OCI-LY3 (cell line): ENCODE measurements at regions not wholly inside any gene's neighbourhood (a gene's known extent, or its start where the extent isn't known, plus 50 kb on each side); places are given as distances from the start of the nearest gene placed in this dataset.
"Not testable (repeated sequence)": the region's sequence is repeated elsewhere in the genome, so short reads cannot be mapped to it uniquely, and the experiment has no call there.

Experiments
- H2AFZ ChIP-seq: fragments of 200-600, 300-600 bp; shearing (Covaris generic); 2 replicates; pipeline ENCODE4 v1.6.0; 2014; ENCODE audit warnings: antibody characterized with exemption, low read depth, low read length
- H3K27ac ChIP-seq: fragments of 200-600, 300-600 bp; sonication (generic); 2 replicates; pipeline ENCODE4 v1.5.1; 2014; ENCODE audit warnings: mild to moderate bottlenecking, low read length, moderate library complexity, mixed read lengths
- H3K27me3 ChIP-seq: fragments of 200-600, 300-600 bp; sonication (generic); 2 replicates; pipeline ENCODE4 v1.6.1; 2014; ENCODE audit warnings: low read depth, low read length, mixed read lengths
- H3K36me3 ChIP-seq: fragments of 200-600, 300-600 bp; sonication (generic); replicated peaks from 2 replicates; pipeline ENCODE3; 2014; ENCODE audit warnings: low read depth, low read length, mixed read lengths
- H3K4me1 ChIP-seq: fragments of 300-600, 200-600 bp; sonication (generic); 2 replicates; pipeline ENCODE4 v1.6.1; 2014; ENCODE audit warnings: low read length, mixed read lengths
- H3K4me2 ChIP-seq: fragments of 200-600, 300-600 bp; sonication (generic); 2 replicates; pipeline ENCODE4 v1.6.1; 2014; ENCODE audit warnings: low read length, mixed read lengths
- H3K4me3 ChIP-seq: fragments of 300-600, 200-600 bp; sonication (generic); 2 replicates; pipeline ENCODE4 v1.5.1; 2014; ENCODE audit warnings: antibody characterized with exemption, mild to moderate bottlenecking, low read length, moderate library complexity
- H3K79me2 ChIP-seq: fragments of 300-600, 200-600 bp; shearing (Covaris generic); 2 replicates; pipeline ENCODE4 v1.6.1; 2014; ENCODE audit warnings: mild to moderate bottlenecking, low read length, mixed read lengths
- H3K9ac ChIP-seq: fragments of 300-600, 200-600 bp; shearing (Covaris generic); 2 replicates; pipeline ENCODE4 v1.6.0; 2014; ENCODE audit warnings: mild to moderate bottlenecking, low read length, moderate library complexity
- H3K9me3 ChIP-seq: fragments of 200-600, 300-600 bp; shearing (Covaris generic); 2 replicates; pipeline ENCODE4 v1.6.1; 2014; ENCODE audit warnings: low read length, mixed read lengths; ENCODE audit not compliant: insufficient read depth
- H4K20me1 ChIP-seq: fragments of 200-600, 300-600 bp; sonication (generic); 2 replicates; pipeline ENCODE4 v1.6.1; 2016; ENCODE audit warnings: low read length, mixed read lengths; ENCODE audit not compliant: insufficient read depth
- EZH2phosphoT487 ChIP-seq: fragments of 200-600 bp; shearing (Covaris generic); IDR thresholded peaks from 2 replicates; pipeline ENCODE4 v1.6.1; 2018; ENCODE audit warnings: antibody characterized with exemption, mixed run types, low read depth
- TF ChIP-seq, protein P1 (sequence below): fragments of 200-600, 300-600 bp; sonication (generic); IDR thresholded peaks from 2 replicates; pipeline ENCODE4 v1.5.1; 2014; ENCODE audit warnings: antibody characterized with exemption, low read length, low read depth

DNA sequence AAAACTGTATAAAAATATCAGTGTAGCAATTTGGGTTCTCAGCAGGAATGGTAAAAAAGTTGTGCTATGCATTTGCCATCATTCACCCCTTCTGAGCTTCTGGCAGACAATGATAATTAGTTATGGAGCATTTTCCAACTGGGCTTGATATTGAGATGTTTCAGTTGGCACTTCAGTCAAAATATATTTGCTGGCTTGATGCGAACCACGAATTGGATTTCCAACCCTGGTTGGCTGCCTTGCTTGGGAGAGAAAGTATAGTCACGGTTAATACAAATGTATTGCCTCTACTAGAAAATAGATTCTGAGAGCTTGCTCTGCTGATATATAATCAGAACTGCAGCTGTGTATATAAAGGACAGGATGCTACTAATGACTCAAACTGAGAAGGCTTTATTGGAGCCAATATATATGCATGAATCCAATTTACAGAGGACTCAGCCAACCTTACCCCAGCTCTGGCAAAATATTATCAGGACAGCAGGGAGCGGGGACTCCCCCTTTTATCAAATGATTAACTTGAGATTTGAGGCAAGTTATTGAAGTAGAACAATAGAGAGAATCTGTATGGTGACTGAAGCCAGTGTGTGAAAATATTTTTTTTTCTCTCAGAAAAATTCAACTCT is 219.8 kb upstream of the SMIM30 start:
- peak overlapping the region; percentile 24 for H3K4me3 ChIP-seq
- no peak overlapping the region for H3K27ac ChIP-seq
- no peaks in the 10 kb centered on the region for H3K36me3 ChIP-seq
- H3K79me2 ChIP-seq = no peaks in the 10 kb centered on the region
- H4K20me1 ChIP-seq = no peaks in the 10 kb centered on the region
- H3K27me3 ChIP-seq = no peaks in the 10 kb centered on the region
- H3K9ac ChIP-seq = no peak overlapping the region
- H2AFZ ChIP-seq = no peak overlapping the region
- H3K9me3 ChIP-seq = no peaks in the 10 kb centered on the region
- no peak for TF ChIP-seq EZH2phosphoT487
- TF ChIP-seq, protein P1, sequence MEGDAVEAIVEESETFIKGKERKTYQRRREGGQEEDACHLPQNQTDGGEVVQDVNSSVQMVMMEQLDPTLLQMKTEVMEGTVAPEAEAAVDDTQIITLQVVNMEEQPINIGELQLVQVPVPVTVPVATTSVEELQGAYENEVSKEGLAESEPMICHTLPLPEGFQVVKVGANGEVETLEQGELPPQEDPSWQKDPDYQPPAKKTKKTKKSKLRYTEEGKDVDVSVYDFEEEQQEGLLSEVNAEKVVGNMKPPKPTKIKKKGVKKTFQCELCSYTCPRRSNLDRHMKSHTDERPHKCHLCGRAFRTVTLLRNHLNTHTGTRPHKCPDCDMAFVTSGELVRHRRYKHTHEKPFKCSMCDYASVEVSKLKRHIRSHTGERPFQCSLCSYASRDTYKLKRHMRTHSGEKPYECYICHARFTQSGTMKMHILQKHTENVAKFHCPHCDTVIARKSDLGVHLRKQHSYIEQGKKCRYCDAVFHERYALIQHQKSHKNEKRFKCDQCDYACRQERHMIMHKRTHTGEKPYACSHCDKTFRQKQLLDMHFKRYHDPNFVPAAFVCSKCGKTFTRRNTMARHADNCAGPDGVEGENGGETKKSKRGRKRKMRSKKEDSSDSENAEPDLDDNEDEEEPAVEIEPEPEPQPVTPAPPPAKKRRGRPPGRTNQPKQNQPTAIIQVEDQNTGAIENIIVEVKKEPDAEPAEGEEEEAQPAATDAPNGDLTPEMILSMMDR = no peak
- H3K4me2 ChIP-seq = peak overlapping the region; percentile 46
- peaks cover 15% of the 10 kb centered on the region for H3K4me1 ChIP-seq

DNA sequence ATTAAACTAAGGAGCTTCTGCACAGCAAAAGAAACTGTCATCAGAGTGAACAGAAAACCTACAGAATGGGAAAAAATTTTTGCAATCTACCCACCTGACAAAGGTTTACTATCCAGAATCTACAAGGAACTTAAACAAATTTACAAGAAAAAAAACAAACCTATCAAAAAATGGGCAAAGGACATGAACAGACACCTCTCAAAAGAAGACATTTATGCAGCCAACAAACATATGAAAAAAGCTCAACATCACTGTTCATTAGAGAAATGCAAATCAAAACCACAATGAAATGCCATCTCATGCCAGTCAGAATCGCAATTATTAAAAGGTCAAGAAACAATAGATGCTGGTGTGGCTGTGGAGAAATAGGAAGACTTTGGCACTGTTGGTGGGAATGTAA is 218.5 kb upstream of the SMIM30 start:
- not testable (repeated sequence) for H3K9me3 ChIP-seq, H3K4me2 ChIP-seq

DNA sequence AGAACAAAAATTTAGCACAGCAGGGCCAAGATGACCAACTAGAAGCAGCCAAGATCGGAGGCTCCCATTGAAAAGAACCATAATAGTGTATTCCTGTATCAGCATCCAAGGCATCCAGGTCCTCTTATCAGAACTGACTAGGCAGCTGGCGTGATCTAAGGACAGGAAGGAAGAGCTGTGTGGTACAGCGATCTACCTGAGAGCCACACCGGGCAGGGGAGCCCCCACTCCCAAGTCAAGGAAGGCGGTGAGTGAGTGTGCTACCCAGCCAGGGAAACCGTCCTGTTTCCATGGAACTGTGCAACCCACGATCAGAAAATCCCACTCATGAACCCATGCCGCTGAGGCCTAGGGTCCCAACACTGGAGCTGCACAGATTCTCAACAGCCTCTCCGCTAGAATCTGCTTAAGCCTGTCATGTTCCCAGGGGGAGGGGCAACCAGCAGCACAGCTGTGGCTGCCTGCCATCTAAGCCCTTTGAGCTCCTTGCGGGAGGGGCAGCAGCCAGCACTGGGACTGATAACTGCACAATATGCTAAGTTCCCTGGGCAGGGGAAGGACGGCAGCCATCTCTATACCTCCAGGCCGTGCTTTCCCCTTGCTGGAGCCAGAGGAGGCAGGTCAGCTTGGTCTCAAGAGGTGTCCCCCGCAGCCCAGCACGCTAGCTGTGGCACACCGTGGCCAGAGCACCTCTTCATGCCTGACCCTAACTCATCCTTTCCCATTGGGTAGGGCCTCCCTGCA is 213.0 kb upstream of the SMIM30 start:
- Histone ChIP-seq H3K4me1 (peaks cover 6% of the 10 kb centered on the region), H3K27ac (no peak overlapping the region), H2AFZ (no peak overlapping the region), H3K27me3 (no peaks in the 10 kb centered on the region), H3K4me2 (no peak overlapping the region), H3K9me3 (no peaks in the 10 kb centered on the region), H4K20me1 (no peaks in the 10 kb centered on the region), H3K9ac (no peak overlapping the region), H3K4me3 (no peak overlapping the region), H3K79me2 (no peaks in the 10 kb centered on the region), H3K36me3 (no peaks in the 10 kb centered on the region)
- TF ChIP-seq EZH2phosphoT487 = no peak
- TF ChIP-seq, protein P1 = no peak

More for the DNA sequence above, 218.5 kb upstream of the SMIM30 start:
- H3K4me3 ChIP-seq, H3K27ac ChIP-seq, H3K79me2 ChIP-seq, H4K20me1 ChIP-seq, H3K36me3 ChIP-seq, H3K9ac ChIP-seq, H2AFZ ChIP-seq, H3K27me3 ChIP-seq: not testable (repeated sequence)
- peaks cover 18% of the 10 kb centered on the region for H3K4me1 ChIP-seq

DNA sequence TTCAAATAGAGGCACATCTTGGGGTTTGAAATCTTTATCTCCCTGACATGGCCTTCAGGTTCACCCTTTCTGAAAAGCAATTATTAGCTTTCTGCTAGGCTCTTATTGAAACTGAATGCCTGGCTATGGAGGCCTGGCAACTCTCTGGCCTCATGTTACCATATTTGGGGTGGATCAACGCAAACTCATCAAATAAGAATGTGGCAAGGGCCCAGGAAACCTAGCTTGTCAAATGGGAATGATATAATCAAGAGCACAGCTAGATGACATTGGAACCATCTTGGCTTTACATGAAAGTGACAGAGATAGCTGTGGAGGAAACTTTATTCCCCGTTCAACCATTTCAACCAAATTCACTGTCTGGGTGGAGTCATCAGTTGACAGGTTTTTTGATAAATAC is 202.8 kb upstream of the SMIM30 start:
- H3K79me2 ChIP-seq = no peaks in the 10 kb centered on the region
- no peaks in the 10 kb centered on the region for H3K27me3 ChIP-seq
- H3K27ac ChIP-seq = no peak overlapping the region
- no peaks in the 10 kb centered on the region for H3K9me3 ChIP-seq
- H2AFZ ChIP-seq = no peak overlapping the region
- no peaks in the 10 kb centered on the region for H4K20me1 ChIP-seq
- no peaks in the 10 kb centered on the region for H3K36me3 ChIP-seq
- H3K4me1 ChIP-seq = peaks cover 12% of the 10 kb centered on the region
- no peak overlapping the region for H3K4me3 ChIP-seq
- no peak overlapping the region for H3K9ac ChIP-seq
- TF ChIP-seq EZH2phosphoT487 = no peak
- TF ChIP-seq, protein P1 = no peak
- no peak overlapping the region for H3K4me2 ChIP-seq
